T47D (cell line): ENCODE measurements at regions not wholly inside any gene's neighbourhood (a gene's known extent, or its start where the extent isn't known, plus 50 kb on each side); places are given as distances from the start of the nearest gene placed in this dataset.

ENCODE experiments used
- DNase-seq, 2 experiments: peaks; one replicate each; pipeline versions ENCODE4 v3.0.0 to v3.0.0-alpha.2; 2011 to 2012; ENCODE audit warnings: low read depth in 1 of 2, low spot score in 1 of 2
- JUND ChIP-seq: IDR thresholded peaks from 2 replicates; pipeline ENCODE4 v1.6.1; 2012; ENCODE audit warnings: low read depth
- in situ Hi-C: cut with HindIII; loops from 2 replicates; pipeline ENCODE4 v1.10.0; 2016; ENCODE audit warnings: low sequenced_read_pairs, low pct_unique_long_range_greater_than_20kb

GRCh38 chr11:114758627-114759026 lies 80.3 kb downstream of the NXPE2 start:
- no peak for TF ChIP-seq JUND
- DNase-seq: no peak

GRCh38 chr11:114762408-114762807 lies 84.1 kb downstream of the NXPE2 start:
- in situ Hi-C loops: no loop called here
- no peak for TF ChIP-seq JUND
- DNase-seq: peak; percentile 67 to 79

More at GRCh38 chr11:114758627-114759026, 80.3 kb downstream of the NXPE2 start:
- in situ Hi-C loops: no loop called here

- in situ Hi-C loops: no loop called here
- no peak for TF ChIP-seq JUND
- no peak for DNase-seq
These were observed 86.2 kb downstream of the NXPE2 start for GRCh38 chr11:114764563-114764962.

GRCh38 chr11:114771172-114771571 lies 92.8 kb downstream of the NXPE2 start:
- in situ Hi-C loops: no loop called here
- DNase-seq: no peak

GRCh38 chr11:114773541-114774338 lies 95.4 kb downstream of the NXPE2 start:
- DNase-seq: no peak
- in situ Hi-C loops: no loop called here
- TF ChIP-seq JUND: no peak

More at GRCh38 chr11:114771172-114771571, 92.8 kb downstream of the NXPE2 start:
- no peak for TF ChIP-seq JUND

GRCh38 chr11:114774599-114775361 lies 96.5 kb downstream of the NXPE2 start:
- TF ChIP-seq JUND: no peak
- in situ Hi-C loops: no loop called here
- peak; percentile 47 to 82 for DNase-seq

GRCh38 chr11:114775875-114776621 lies 97.7 kb downstream of the NXPE2 start:
- no peak for TF ChIP-seq JUND
- in situ Hi-C loops: no loop called here
- no peak for DNase-seq

GRCh38 chr11:114776956-114777355 lies 98.6 kb downstream of the NXPE2 start:
- DNase-seq: no peak
- in situ Hi-C loops: no loop called here
- TF ChIP-seq JUND: no peak

- in situ Hi-C loops: no loop called here
- DNase-seq: no peak
These were observed 100.9 kb downstream of the NXPE2 start for GRCh38 chr11:114779189-114779588.

GRCh38 chr11:114782650-114783310 lies 104.5 kb downstream of the NXPE2 start:
- in situ Hi-C loops: no loop called here
- no peak for DNase-seq
- no peak; the same call in 1 of the 2 replicates for TF ChIP-seq JUND

More at GRCh38 chr11:114779189-114779588, 100.9 kb downstream of the NXPE2 start:
- TF ChIP-seq JUND: no peak

- no peak for TF ChIP-seq JUND
- no peak for DNase-seq
- in situ Hi-C loops: no loop called here
These were observed 105.5 kb downstream of the NXPE2 start for GRCh38 chr11:114783805-114784204.

GRCh38 chr11:114784216-114784615 lies 105.9 kb downstream of the NXPE2 start:
- in situ Hi-C loops: no loop called here
- TF ChIP-seq JUND: no peak
- DNase-seq: no peak
